MCF 10A (cell line): ENCODE measurements at regions not wholly inside any gene's neighbourhood (a gene's known extent, or its start where the extent isn't known, plus 50 kb on each side); places are given as distances from the start of the nearest gene placed in this dataset.
"Not testable (repeated sequence)": the region's sequence is repeated elsewhere in the genome, so short reads cannot be mapped to it uniquely, and the experiment has no call there.

ENCODE experiments used
- BruUV-seq: library from RNA; stranded (reverse); fragments of 400-500 nt; replicated peaks from 2 replicates; lab custom pipeline; 2021; lab: Mats Ljungman, UMichigan
- CTCF ChIA-PET: fragments of 300-600 bp; sonication (Branson Sonifier 250); formaldehyde crosslinking; extraction: SDS; loops from one replicate; lab custom pipeline; 2021; ENCODE audit warnings: antibody characterized with exemption, inconsistent platforms; lab: Yijun Ruan, JAX
- POLR2A ChIA-PET: fragments of 300-600, 350-650 bp; sonication (Branson Sonifier 250); formaldehyde crosslinking; extraction: SDS; loops from one replicate; lab custom pipeline; 2020; ENCODE audit warnings: antibody characterized with exemption, inconsistent platforms; lab: Yijun Ruan, JAX
- DNase-seq: peaks from one replicate; pipeline ENCODE4 v3.0.0-alpha.2; 2018; ENCODE audit not compliant: unreplicated experiment
- H3K27ac Mint-ChIP-seq: one replicate; pipeline ENCODE4 v1.8.0; 2022; ENCODE audit warnings: mild to moderate bottlenecking, low read depth, mixed read lengths; ENCODE audit not compliant: unreplicated experiment
- H3K27me3 Mint-ChIP-seq: one replicate; pipeline ENCODE4 v1.8.0; 2022; ENCODE audit warnings: mixed read lengths; ENCODE audit not compliant: insufficient read depth, unreplicated experiment
- H3K36me3 Mint-ChIP-seq: one replicate; pipeline ENCODE4 v1.8.0; 2022; ENCODE audit warnings: mild to moderate bottlenecking, moderate library complexity, mixed read lengths; ENCODE audit not compliant: insufficient read depth, unreplicated experiment
- H3K4me1 Mint-ChIP-seq: one replicate; pipeline ENCODE4 v1.8.0; 2022; ENCODE audit warnings: mixed read lengths; ENCODE audit not compliant: insufficient read depth, unreplicated experiment
- H3K4me3 Mint-ChIP-seq: one replicate; pipeline ENCODE4 v1.8.0; 2022; ENCODE audit warnings: mild to moderate bottlenecking, moderate library complexity, mixed read lengths; ENCODE audit not compliant: unreplicated experiment
- H3K9me3 Mint-ChIP-seq: one replicate; pipeline ENCODE4 v1.8.0; 2022; ENCODE audit warnings: mixed read lengths; ENCODE audit not compliant: unreplicated experiment
- intact Hi-C: fragments of 100-400 bp; cut with micrococcal nuclease; formaldehyde crosslinking; loops from 2 replicates; pipeline ENCODE4 v1.14.1; 2022
- TF ChIP-seq, protein P1 (sequence below): fragments of 200-600 bp; IDR thresholded peaks from one replicate; pipeline ENCODE4 v1.8.0; 2022; ENCODE audit warnings: antibody characterized with exemption, mild to moderate bottlenecking; ENCODE audit not compliant: unreplicated experiment

DNA sequence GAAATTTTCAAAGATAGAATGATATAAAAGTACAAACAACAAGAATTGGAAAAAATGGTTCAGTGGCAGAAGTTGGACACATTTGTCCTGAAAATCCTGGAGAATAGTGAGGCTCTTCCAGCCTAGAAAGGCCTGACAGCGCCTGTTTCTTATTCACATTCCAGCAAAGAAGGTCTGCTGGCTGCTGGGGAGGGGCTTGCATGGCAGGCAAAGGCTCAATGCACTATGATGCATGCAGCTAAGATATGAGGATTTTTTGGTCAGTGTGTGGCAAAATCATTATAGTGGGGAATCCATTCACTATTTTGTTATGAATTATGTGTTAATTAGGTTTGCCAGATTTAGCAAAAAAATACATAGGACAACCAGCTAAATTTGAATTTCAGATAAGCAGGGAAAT lies 243.9 kb upstream of the SLC30A5 start:
- Mint-ChIP-seq H3K36me3 (no peaks in the 10 kb centered on the region), H3K9me3 (no peaks in the 10 kb centered on the region), H3K27ac (no peak overlapping the region), H3K4me1 (peaks cover 7% of the 10 kb centered on the region), H3K27me3 (peaks cover 59% of the 10 kb centered on the region), H3K4me3 (no peak overlapping the region)
- CTCF ChIA-PET, result no interaction called here
- BruUV-seq, result no TSS peak
- TF ChIP-seq, protein P1, sequence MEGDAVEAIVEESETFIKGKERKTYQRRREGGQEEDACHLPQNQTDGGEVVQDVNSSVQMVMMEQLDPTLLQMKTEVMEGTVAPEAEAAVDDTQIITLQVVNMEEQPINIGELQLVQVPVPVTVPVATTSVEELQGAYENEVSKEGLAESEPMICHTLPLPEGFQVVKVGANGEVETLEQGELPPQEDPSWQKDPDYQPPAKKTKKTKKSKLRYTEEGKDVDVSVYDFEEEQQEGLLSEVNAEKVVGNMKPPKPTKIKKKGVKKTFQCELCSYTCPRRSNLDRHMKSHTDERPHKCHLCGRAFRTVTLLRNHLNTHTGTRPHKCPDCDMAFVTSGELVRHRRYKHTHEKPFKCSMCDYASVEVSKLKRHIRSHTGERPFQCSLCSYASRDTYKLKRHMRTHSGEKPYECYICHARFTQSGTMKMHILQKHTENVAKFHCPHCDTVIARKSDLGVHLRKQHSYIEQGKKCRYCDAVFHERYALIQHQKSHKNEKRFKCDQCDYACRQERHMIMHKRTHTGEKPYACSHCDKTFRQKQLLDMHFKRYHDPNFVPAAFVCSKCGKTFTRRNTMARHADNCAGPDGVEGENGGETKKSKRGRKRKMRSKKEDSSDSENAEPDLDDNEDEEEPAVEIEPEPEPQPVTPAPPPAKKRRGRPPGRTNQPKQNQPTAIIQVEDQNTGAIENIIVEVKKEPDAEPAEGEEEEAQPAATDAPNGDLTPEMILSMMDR, result no peak
- POLR2A ChIA-PET, result no interaction called here
- no peak for DNase-seq
- intact Hi-C loops, result no loop called here

DNA sequence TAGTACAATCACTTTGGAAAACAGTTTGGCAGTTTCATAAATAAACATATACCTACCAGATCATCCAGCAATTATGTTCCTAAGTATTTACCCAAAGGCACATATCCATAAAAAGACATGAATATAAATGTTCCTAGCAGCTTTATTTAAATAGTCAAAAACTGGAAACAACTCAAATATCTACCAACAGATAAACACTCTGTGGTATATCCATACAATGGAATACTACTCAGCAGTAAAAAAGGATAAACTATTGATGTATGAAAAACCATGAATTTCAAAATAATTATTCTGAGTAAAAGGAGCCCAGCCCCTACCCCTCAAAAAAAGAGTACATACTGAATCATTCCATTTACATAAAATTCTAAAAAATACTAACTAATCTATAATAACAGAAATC lies 232.7 kb upstream of the SLC30A5 start:
- DNase-seq, result no peak
- no peaks in the 10 kb centered on the region for H3K36me3 Mint-ChIP-seq
- H3K9me3 Mint-ChIP-seq, result peaks cover 13% of the 10 kb centered on the region
- no peaks in the 10 kb centered on the region for H3K4me1 Mint-ChIP-seq
- H3K27me3 Mint-ChIP-seq, result peaks cover 48% of the 10 kb centered on the region
- no peak overlapping the region for H3K27ac Mint-ChIP-seq
- BruUV-seq, result no TSS peak
- ChIA-PET CTCF (interaction anchor here (0.6 kb wide), 1 partner anchor 241 kb away, joined by 3 read pairs; no protein-coding TSS in a partner anchor), POLR2A (no interaction called here)
- intact Hi-C loops, result no loop called here
- H3K4me3 Mint-ChIP-seq, result no peak overlapping the region
- TF ChIP-seq, protein P1, result no peak

DNA sequence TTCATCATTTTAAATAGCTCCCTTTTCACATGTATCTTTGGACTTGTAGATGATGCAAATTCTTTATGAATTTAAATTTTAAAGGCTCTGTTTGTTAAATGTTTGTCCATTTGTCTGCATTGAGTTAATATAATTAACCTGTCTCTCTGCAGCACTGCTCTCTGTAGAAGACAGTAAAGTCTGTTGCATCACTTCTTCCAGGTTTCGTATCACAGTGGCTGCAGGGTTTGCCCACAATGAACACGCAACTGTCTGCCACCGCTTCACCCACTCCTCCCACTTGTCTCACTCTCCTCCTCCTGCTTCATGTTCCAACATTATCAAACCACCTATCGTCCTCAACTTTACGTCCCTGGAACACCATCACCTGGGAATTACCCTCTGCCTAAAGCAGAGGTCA lies 231.3 kb upstream of the SLC30A5 start:
- intact Hi-C loops, result no loop called here
- TF ChIP-seq, protein P1, result no peak
- BruUV-seq, result no TSS peak
- no peak overlapping the region for H3K4me3 Mint-ChIP-seq
- H3K27me3 Mint-ChIP-seq, result peaks cover 54% of the 10 kb centered on the region
- POLR2A ChIA-PET, result no interaction called here
- peaks cover 13% of the 10 kb centered on the region for H3K9me3 Mint-ChIP-seq
- H3K36me3 Mint-ChIP-seq, result no peaks in the 10 kb centered on the region
- H3K4me1 Mint-ChIP-seq, result no peaks in the 10 kb centered on the region
- DNase-seq, result no peak
- CTCF ChIA-PET, result no interaction called here
- H3K27ac Mint-ChIP-seq, result no peak overlapping the region

DNA sequence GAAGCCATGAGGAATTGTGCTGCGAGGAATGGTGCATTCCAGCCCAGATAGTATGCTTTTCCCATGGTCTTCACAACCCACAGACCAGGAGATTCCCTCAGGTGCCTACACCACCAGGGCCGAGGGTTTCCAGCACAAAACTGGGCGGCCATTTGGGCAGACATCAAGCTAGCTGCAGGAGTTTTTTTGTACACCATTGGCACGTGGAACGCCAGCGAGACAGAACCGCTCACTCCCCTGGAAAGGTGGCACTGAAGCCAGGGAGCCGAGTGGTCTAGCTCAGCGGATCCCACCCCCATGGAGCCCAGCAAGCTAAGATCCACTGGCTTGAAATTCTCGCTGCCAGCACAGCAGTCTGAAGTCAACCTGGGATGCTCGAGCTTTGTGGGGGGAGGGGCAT lies 228.6 kb upstream of the SLC30A5 start:
- H3K27ac Mint-ChIP-seq, intact Hi-C loops, H3K4me3 Mint-ChIP-seq, BruUV-seq, H3K36me3 Mint-ChIP-seq, H3K4me1 Mint-ChIP-seq, DNase-seq, CTCF ChIA-PET, POLR2A ChIA-PET: not testable (repeated sequence)
- H3K9me3 Mint-ChIP-seq, result peaks cover 13% of the 10 kb centered on the region
- peaks cover 72% of the 10 kb centered on the region for H3K27me3 Mint-ChIP-seq
